GM12878 (cell line): ENCODE measurements at regions not wholly inside any gene's neighbourhood (a gene's known extent, or its start where the extent isn't known, plus 50 kb on each side); places are given as distances from the start of the nearest gene placed in this dataset.

Experiments
- ATAC-seq: fragments of 200-7000 bp; cut with Tn5 transposase; 3 replicates; pipeline ENCODE4 v1.9.1; 2020; ENCODE audit warnings: mild to moderate bottlenecking, moderate library complexity
- BruUV-seq: library from RNA; stranded (reverse); fragments of 400-500 nt; replicated peaks from 2 replicates; lab custom pipeline; 2021; lab: Mats Ljungman, UMichigan
- CTCF ChIA-PET: fragments of 300-600 bp; sonication (Branson Sonifier 250); formaldehyde crosslinking; extraction: SDS; loops from one replicate; lab custom pipeline; 2021; ENCODE audit warnings: inconsistent platforms; lab: Yijun Ruan, JAX
- POLR2A ChIA-PET: fragments of 350-600 bp; formaldehyde crosslinking; extraction: SDS; loops from one replicate; lab custom pipeline; 2021; ENCODE audit warnings: inconsistent platforms; lab: Charles Lee
- RAD21 ChIA-PET: fragments of 300-600 bp; sonication (Branson Sonifier 250); formaldehyde crosslinking; loops from one replicate; lab custom pipeline; 2023; ENCODE audit warnings: antibody characterized with exemption; ENCODE audit not compliant: unreplicated experiment; lab: Charles Lee
- SMC1A ChIA-PET: fragments of 300-600 bp; sonication (Branson Sonifier 250); formaldehyde crosslinking; loops from one replicate; lab custom pipeline; 2023; ENCODE audit not compliant: unreplicated experiment, uncharacterized antibody; lab: Charles Lee
- DNase-seq: peaks from one replicate; pipeline ENCODE4 v3.0.0-alpha.2; 2011; ENCODE audit warnings: low read depth, low spot score
- FAIRE-seq: peaks from 3 replicates; lab custom pipeline; 2011; peaks lifted over from hg19 to GRCh38; lab: Jason Lieb, UNC
- H2AFZ ChIP-seq: 2 replicates; pipeline ENCODE4 v1.6.0; 2011; ENCODE audit warnings: low read depth, low read length, control low read depth; ENCODE audit not compliant: control insufficient read depth
- H3K27ac ChIP-seq: 2 replicates; pipeline ENCODE4 v1.5.1; 2011; ENCODE audit warnings: control low read depth; ENCODE audit not compliant: control insufficient read depth, insufficient read depth
- H3K27me3 ChIP-seq, 2 experiments: replicated peaks in 1 of 2; 2 replicates each; pipeline versions ENCODE4 v1.6.0 to v1.6.1; 2011; ENCODE audit warnings: low read length in 1 of 2; ENCODE audit not compliant: control insufficient read depth in 2 of 2, insufficient read depth in 2 of 2
- H3K36me3 ChIP-seq, 2 experiments: 2 replicates each; pipeline ENCODE4 v1.5.1; 2011; ENCODE audit warnings: low read length in 1 of 2; ENCODE audit not compliant: control insufficient read depth in 2 of 2, insufficient read depth in 2 of 2
- H3K4me1 ChIP-seq: 2 replicates; pipeline ENCODE4 v1.6.1; 2011; ENCODE audit warnings: mild to moderate bottlenecking, low read length, moderate library complexity, mixed read lengths; ENCODE audit not compliant: control insufficient read depth, insufficient read depth
- H3K4me2 ChIP-seq: 2 replicates; pipeline ENCODE4 v1.6.0; 2011; ENCODE audit warnings: control low read depth; ENCODE audit not compliant: control insufficient read depth, insufficient read depth
- H3K4me3 ChIP-seq: fragments of 200-600 bp; sonication (generic); 2 replicates; pipeline ENCODE4 v1.5.1; 2016
- H3K79me2 ChIP-seq: 2 replicates; pipeline ENCODE4 v1.6.0; 2011; ENCODE audit warnings: low read length; ENCODE audit not compliant: control insufficient read depth, insufficient read depth
- H3K9ac ChIP-seq: 2 replicates; pipeline ENCODE4 v1.8.0; 2011; ENCODE audit warnings: low read length, control low read depth, mixed read lengths; ENCODE audit not compliant: control insufficient read depth, insufficient read depth
- H3K9me3 ChIP-seq: replicated peaks from 3 replicates; pipeline ENCODE4 v1.5.1; 2011; ENCODE audit warnings: mild to moderate bottlenecking, low read length; ENCODE audit not compliant: control insufficient read depth, insufficient read depth
- H4K20me1 ChIP-seq: 2 replicates; pipeline ENCODE4 v1.6.0; 2011; ENCODE audit not compliant: control insufficient read depth, insufficient read depth
- ATF3 ChIP-seq: IDR thresholded peaks from 2 replicates; pipeline ENCODE4 v1.6.1; 2011; ENCODE audit warnings: low read depth, mild to moderate bottlenecking, low read length, moderate library complexity, borderline replicate concordance; ENCODE audit errors: extremely low read depth
- KLF5 ChIP-seq: fragments of 450-650 bp; IDR thresholded peaks from 2 replicates; pipeline ENCODE4 v1.6.1; 2014; ENCODE audit warnings: mild to moderate bottlenecking; ENCODE audit not compliant: partially characterized antibody
- MTA2 ChIP-seq: fragments of 450-650 bp; IDR thresholded peaks from 2 replicates; pipeline ENCODE4 v1.6.1; 2016; ENCODE audit warnings: low read depth, mild to moderate bottlenecking, moderate library complexity
- NR2F1 ChIP-seq: fragments of 450-650 bp; conservative IDR thresholded peaks from 2 replicates; pipeline ENCODE4 v1.6.1; 2017; ENCODE audit warnings: mild to moderate bottlenecking
- RUNX3 ChIP-seq: IDR thresholded peaks from 2 replicates; pipeline ENCODE4 v1.6.1; 2012; ENCODE audit warnings: low read length, inconsistent platforms
- SMARCA5 ChIP-seq: fragments of 450-650 bp; IDR thresholded peaks from 2 replicates; pipeline ENCODE4 v1.6.1; 2017; ENCODE audit warnings: mild to moderate bottlenecking
- TAF1 ChIP-seq: IDR thresholded peaks from 2 replicates; pipeline ENCODE4 v1.6.1; 2011; ENCODE audit warnings: mild to moderate bottlenecking, low read depth, low read length, borderline replicate concordance
- YY1 ChIP-seq: IDR thresholded peaks from 2 replicates; pipeline ENCODE4 v1.6.1; 2011; ENCODE audit warnings: low read depth, mild to moderate bottlenecking, low read length
- ZBTB4 ChIP-seq: fragments of 450-650 bp; formaldehyde crosslinking; IDR thresholded peaks from 2 replicates; pipeline ENCODE4 v1.4.0; 2022; ENCODE audit warnings: mild to moderate bottlenecking, moderate library complexity
- ZNF217 ChIP-seq: fragments of 450-650 bp; IDR thresholded peaks from 2 replicates; pipeline ENCODE4 v1.6.1; 2017; ENCODE audit warnings: antibody characterized with exemption, mild to moderate bottlenecking
- WGBS: methylation state at CpG from one replicate; pipeline ENCODE4 v1.1.6; 2016; ENCODE audit warnings: low lambda C conversion rate; ENCODE audit not compliant: insufficient replicate concordance, insufficient coverage; ENCODE audit errors: missing lambda C conversion rate; 5-methylcytosine and 5-hydroxymethylcytosine counted together
- in situ Hi-C: fragments of 300-500 bp; cut with MboI; formaldehyde crosslinking; loops from 9 replicates; pipeline ENCODE4 v1.14.3; 2018; ENCODE audit warnings: mixed read lengths
- intact Hi-C: fragments of 100-400 bp; cut with micrococcal nuclease; formaldehyde crosslinking; loops from one replicate; pipeline ENCODE4 v1.14.2; 2022; ENCODE audit not compliant: unreplicated experiment

- TF ChIP-seq ATF3 (no peak), YY1 (no peak), RUNX3 (no peak), TAF1 (no peak), ZBTB4 (CRISPR knock-in tag) (no peak), MTA2 (no peak), SMARCA5 (no peak)
Observed at GRCh38 chr6:167668754-167669552, 157.8 kb upstream of the AFDN start (continued).

DNA sequence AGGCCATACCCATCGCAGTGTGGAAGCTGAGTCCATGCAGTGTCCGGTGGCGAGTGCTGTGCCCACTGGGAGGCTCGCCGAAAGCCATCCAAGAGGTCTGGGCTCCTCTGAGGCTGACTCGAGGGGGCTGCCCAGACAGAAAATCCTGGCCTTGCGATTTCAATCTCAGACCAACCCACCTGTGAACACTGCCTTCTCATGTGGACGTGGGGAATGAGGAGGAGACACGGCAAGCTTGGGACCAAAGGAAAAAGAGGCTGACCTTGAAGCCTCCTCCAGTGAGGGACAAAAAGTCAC lies 157.2 kb upstream of the AFDN start:
- no peak overlapping the region for H3K4me2 ChIP-seq
- FAIRE-seq = no peak
- no peak overlapping the region for H2AFZ ChIP-seq
- no TSS peak for BruUV-seq
- in situ Hi-C loops = no loop called here
- H3K36me3 ChIP-seq = no peaks in the 10 kb centered on the region
- no peak for DNase-seq
- intact Hi-C loops = no loop called here
- no peak overlapping the region for H3K27ac ChIP-seq
- H3K9ac ChIP-seq = no peak overlapping the region
- 39% methylated on average over 9 of the region's 9 CpGs for WGBS
- no peaks in the 10 kb centered on the region for H4K20me1 ChIP-seq
- ATAC-seq = no peak
- H3K9me3 ChIP-seq = no peaks in the 10 kb centered on the region; the same call in 2 of the 3 replicates
- no peaks in the 10 kb centered on the region for H3K79me2 ChIP-seq
- no peaks in the 10 kb centered on the region for H3K4me1 ChIP-seq
- ChIA-PET CTCF (no interaction called here), RAD21 (no interaction called here), SMC1A (no interaction called here)
- no peak overlapping the region for H3K4me3 ChIP-seq
- TF ChIP-seq KLF5 (no peak), NR2F1 (no peak), ZNF217 (no peak)
- TF ChIP-seq, all 136 proteins: peak for 0
- POLR2A ChIA-PET = no interaction called here
- H3K27me3 ChIP-seq = no peaks in the 10 kb centered on the region
